GM12875 (cell line): ENCODE measurements at regions not wholly inside any gene's neighbourhood (a gene's known extent, or its start where the extent isn't known, plus 50 kb on each side); places are given as distances from the start of the nearest gene placed in this dataset.
"Not testable (repeated sequence)": the region's sequence is repeated elsewhere in the genome, so short reads cannot be mapped to it uniquely, and the experiment has no call there.

Experiments
- H3K4me3 ChIP-seq: one replicate; pipeline ENCODE4 v1.5.1; 2011; ENCODE audit warnings: low read depth, low read length, control low read depth
- TF ChIP-seq, protein P1 (sequence below): IDR thresholded peaks from 2 replicates; pipeline ENCODE4 v1.5.1; 2011; ENCODE audit warnings: low read depth, mild to moderate bottlenecking, control low read depth, inconsistent platforms, low read length, moderate library complexity, borderline replicate concordance; ENCODE audit not compliant: insufficient read depth

DNA sequence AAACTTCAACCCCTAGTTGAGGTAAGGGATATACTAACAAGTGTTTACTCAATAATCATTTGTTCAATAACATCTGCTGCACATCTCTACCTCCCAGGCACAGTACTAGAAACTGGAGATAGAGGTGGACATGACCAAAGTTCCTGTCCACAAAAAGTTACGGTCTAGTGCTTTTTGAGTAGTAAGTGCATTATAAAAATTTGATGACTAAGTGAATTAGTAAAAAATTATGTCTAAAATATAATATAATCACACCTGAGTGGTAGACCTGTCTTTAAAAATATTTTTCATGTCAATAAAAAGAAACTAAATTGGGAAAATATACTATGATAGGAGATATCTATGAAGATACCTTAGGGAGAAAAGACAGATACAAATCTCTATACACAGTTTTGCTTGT lies 121.5 kb upstream of the FHIT start:
- TF ChIP-seq, protein P1, sequence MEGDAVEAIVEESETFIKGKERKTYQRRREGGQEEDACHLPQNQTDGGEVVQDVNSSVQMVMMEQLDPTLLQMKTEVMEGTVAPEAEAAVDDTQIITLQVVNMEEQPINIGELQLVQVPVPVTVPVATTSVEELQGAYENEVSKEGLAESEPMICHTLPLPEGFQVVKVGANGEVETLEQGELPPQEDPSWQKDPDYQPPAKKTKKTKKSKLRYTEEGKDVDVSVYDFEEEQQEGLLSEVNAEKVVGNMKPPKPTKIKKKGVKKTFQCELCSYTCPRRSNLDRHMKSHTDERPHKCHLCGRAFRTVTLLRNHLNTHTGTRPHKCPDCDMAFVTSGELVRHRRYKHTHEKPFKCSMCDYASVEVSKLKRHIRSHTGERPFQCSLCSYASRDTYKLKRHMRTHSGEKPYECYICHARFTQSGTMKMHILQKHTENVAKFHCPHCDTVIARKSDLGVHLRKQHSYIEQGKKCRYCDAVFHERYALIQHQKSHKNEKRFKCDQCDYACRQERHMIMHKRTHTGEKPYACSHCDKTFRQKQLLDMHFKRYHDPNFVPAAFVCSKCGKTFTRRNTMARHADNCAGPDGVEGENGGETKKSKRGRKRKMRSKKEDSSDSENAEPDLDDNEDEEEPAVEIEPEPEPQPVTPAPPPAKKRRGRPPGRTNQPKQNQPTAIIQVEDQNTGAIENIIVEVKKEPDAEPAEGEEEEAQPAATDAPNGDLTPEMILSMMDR = no peak
- H3K4me3 ChIP-seq = no peak overlapping the region

DNA sequence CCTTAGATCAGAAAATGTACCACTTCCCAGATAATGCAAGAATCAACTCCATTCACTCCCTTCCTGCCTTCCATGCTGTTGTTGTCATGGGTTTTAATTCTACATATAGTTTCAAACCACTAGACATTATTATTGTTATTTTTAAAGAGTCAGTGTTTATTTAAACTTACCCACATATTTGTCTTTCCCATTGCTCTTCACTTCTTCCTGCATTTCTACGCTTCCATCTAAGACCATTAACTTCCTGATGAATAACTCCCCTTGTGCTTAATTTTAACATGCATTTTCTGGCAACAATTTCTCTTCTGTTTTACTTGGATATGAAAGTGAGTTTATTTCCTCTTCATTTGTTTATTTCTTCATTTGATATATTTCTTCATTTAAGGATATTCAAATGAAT lies 127.1 kb upstream of the FHIT start:
- H3K4me3 ChIP-seq = no peak overlapping the region
- TF ChIP-seq, protein P1 = no peak

DNA sequence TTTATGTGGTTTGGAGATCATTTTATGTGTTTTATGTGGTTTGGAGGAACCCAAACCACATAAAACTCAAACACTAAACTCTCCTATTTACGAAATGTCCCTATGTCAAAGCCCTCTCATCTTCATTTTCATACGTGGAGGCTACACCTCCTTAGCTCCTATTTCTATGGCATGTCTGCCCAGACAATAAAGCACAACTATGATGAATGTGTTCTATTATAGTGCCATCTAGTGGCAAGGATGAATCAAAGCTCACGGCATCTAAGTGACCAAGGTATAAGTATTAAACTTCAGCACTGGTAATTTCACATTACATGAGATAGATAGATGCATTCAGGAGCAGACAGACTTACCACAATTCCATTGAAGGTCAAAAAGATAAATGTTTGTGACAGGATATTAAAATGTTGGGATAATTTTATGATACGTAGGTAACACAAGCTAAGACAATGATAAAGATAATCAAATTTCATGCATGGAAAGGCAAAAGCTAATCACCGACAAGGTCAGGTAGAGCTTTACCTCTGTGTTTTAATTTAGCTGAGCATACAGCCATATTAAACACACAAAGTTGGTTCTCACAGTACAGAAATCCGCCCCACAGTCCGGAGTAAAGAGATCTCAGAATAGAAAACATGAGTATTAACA lies 130.6 kb upstream of the FHIT start:
- no peak overlapping the region for H3K4me3 ChIP-seq
- TF ChIP-seq, protein P1 = peak; percentile 34; the same call in 1 of the 2 replicates

DNA sequence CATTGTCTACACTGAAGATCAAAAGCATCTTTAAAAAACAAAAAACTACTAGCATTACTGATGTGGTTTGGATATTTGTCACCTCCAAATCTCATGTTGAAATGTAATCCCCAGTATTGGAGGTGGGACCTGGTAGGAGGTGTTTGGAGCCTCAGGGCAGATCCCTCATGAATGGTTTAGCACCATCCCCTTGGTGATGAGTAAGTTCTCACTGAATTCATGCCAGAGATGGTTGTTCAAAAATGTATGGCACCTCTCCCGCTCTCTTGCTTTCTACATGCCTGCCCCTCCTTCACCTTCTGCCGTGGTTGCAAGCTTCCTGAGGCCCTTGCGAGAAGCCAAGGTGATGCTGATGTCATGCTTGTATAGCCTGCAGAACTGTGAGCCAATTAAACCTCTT lies 136.6 kb upstream of the FHIT start:
- TF ChIP-seq, protein P1 = no peak

DNA sequence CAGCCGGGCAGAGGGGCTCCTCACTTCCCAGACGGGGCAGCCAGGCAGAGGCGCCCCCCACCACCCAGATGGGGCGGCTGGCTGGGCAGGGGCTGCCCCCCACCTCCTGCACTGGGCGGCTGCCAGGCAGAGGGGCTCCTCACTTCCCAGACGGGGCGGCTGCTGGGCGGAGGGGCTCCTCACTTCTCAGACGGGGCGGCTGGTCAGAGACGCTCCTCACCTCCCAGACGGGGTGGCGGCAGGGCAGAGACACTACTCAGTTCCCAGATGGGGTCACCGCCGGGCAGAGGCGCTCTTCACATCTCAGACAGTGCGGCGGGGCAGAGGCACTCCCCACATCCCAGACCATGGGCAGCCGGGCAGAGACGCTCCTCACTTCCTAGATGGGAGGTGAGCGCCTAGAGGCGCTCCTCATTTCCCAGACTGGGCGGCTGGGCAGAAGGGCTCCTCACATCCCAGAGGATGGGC lies 142.3 kb upstream of the FHIT start:
- H3K4me3 ChIP-seq = not testable (repeated sequence)

More for the DNA sequence above, 136.6 kb upstream of the FHIT start:
- no peak overlapping the region for H3K4me3 ChIP-seq

DNA sequence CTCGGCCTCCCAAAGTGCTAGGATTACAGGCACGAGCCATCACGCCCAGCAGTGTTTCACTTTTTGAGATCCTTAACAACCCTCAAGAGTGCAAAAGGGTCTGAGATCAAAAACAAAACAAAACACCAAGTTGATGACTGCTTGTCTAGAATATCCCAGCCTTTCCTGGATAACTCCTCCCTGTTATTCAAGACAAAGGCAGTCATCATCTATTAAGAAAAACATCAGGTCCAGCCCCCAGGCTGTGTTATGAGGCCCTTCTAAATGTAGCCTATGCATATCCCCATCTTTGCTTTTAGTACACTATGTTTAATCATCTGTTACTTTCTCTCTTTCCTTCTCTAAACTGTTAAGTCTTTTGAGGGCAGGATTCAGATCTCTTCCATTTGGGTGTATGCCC lies 150.1 kb upstream of the FHIT start:
- TF ChIP-seq, protein P1 = no peak
- no peak overlapping the region for H3K4me3 ChIP-seq

DNA sequence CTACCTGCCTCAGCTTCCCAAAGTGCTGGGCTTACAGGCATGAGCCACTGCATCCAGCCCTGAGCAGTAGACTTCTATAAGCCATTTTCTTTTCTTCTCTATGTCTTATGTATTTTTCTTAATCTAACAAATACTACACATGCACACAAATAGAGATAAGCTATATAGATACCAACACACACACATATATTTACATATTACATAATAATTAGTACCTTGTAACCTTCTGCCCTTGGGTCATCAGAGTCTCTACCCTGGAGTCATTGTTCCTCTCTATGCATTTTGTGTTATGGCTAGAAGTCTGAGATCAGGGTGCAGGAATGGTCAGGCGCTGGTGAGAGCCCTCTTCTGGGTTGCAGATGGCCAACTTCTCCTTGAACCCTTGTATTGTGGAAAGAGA lies 154.0 kb upstream of the PTPRG start:
- TF ChIP-seq, protein P1 = no peak

DNA sequence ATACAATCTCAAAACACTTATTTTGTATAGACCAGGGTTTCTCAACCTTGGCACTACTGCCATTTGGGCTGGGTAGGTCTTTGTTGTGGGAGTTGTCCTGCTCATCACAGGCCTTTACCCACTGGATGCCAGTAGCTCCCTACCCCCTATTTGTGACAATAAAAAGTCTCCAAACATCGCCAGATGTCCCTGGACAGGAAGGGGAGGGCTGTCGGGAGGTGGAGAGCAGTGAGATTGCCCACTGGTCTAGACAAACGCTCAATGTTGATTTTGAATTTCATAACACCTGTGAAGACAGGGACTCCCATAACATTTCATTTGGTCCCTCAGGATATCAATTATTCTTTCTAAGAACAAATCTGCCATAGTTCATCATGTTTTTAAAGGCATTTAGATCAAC lies 151.7 kb upstream of the PTPRG start:
- TF ChIP-seq, protein P1 = no peak
- no peak overlapping the region for H3K4me3 ChIP-seq

More for the DNA sequence above, 154.0 kb upstream of the PTPRG start:
- H3K4me3 ChIP-seq = no peak overlapping the region

DNA sequence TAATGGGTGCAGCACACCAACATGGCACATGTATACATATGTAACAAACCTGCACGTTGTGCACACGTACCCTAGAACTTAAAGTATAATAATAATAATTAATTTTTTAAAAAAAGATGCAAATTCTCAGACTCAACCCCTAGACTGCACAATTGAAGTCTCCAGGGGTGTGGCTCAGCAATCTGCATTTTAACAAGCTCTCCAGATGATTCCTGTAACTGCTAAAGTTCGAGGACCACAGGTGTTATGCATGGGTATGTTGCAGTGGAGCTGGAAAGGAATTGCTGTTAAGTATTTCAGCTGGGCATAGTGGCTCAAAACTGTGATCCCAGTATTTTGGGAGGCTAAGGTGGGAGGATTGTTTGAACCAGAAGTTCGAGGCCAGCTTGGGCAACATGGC lies 151.0 kb upstream of the PTPRG start:
- not testable (repeated sequence) for H3K4me3 ChIP-seq
